Cardiac muscle cell (in vitro differentiated cells and primary cell): ENCODE measurements at regions not wholly inside any gene's neighbourhood (a gene's known extent, or its start where the extent isn't known, plus 50 kb on each side); places are given as distances from the start of the nearest gene placed in this dataset.

Source experiments
- DNase-seq, 2 donors: peaks; one replicate each; pipeline versions ENCODE4 v3.0.0 to v3.0.0-alpha.2; 2010 to 2017; ENCODE audit warnings: low read depth in 1 of 2, low spot score in 1 of 2
- H3K27ac ChIP-seq: fragments of 200-600 bp; sonication (generic); 2 replicates; pipeline ENCODE4 v1.5.1; 2016
- H3K27me3 ChIP-seq: fragments of 200-600 bp; sonication (generic); 2 replicates; pipeline ENCODE4 v1.6.0; 2016; ENCODE audit warnings: control low read depth
- H3K36me3 ChIP-seq: fragments of 200-600 bp; sonication (generic); 2 replicates; pipeline ENCODE4 v1.5.1; 2016; ENCODE audit warnings: control low read depth
- H3K4me1 ChIP-seq: fragments of 200-600 bp; sonication (generic); 2 replicates; pipeline ENCODE4 v1.8.1; 2017; ENCODE audit warnings: low read depth, mild to moderate bottlenecking, mixed run types
- H3K4me3 ChIP-seq: fragments of 200-600 bp; sonication (generic); 2 replicates; pipeline ENCODE4 v1.5.1; 2016; ENCODE audit warnings: mild to moderate bottlenecking
- H3K9me3 ChIP-seq: fragments of 200-600 bp; sonication (generic); 2 replicates; pipeline ENCODE4 v1.5.1; 2017; ENCODE audit warnings: low read depth, mild to moderate bottlenecking, control low read depth
- TF ChIP-seq, protein P1 (sequence below): IDR thresholded peaks from 2 replicates; pipeline ENCODE4 v1.5.1; 2012; ENCODE audit warnings: low read depth, mild to moderate bottlenecking, low read length

DNA sequence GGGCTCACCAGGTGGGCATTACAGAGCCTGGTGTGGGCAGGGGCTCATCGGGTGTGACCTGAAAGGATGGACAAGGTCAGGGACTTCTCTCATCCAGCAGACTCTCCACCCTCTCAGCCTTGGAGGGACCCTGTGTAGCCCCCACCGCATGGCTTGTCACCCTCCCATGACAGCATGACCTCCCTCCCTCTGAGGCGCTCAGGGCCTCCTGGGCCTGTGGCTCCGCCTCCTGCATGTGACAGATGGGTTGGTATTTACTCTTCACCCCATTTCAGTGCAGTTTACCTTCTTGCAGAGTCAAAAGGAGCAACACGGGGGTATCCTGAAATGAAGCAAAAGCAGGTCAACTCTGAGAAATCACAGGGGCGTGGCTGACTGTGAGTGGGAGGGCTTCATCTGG, 298.6 kb upstream of the AJAP1 start:
- no peaks in the 10 kb centered on the region for H3K36me3 ChIP-seq
- H3K27ac ChIP-seq = no peak overlapping the region
- TF ChIP-seq, protein P1, sequence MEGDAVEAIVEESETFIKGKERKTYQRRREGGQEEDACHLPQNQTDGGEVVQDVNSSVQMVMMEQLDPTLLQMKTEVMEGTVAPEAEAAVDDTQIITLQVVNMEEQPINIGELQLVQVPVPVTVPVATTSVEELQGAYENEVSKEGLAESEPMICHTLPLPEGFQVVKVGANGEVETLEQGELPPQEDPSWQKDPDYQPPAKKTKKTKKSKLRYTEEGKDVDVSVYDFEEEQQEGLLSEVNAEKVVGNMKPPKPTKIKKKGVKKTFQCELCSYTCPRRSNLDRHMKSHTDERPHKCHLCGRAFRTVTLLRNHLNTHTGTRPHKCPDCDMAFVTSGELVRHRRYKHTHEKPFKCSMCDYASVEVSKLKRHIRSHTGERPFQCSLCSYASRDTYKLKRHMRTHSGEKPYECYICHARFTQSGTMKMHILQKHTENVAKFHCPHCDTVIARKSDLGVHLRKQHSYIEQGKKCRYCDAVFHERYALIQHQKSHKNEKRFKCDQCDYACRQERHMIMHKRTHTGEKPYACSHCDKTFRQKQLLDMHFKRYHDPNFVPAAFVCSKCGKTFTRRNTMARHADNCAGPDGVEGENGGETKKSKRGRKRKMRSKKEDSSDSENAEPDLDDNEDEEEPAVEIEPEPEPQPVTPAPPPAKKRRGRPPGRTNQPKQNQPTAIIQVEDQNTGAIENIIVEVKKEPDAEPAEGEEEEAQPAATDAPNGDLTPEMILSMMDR = no peak
- H3K4me1 ChIP-seq = no peaks in the 10 kb centered on the region
- no peak overlapping the region for H3K4me3 ChIP-seq
- no peaks in the 10 kb centered on the region for H3K27me3 ChIP-seq
- no peaks in the 10 kb centered on the region for H3K9me3 ChIP-seq
- no peak for DNase-seq

DNA sequence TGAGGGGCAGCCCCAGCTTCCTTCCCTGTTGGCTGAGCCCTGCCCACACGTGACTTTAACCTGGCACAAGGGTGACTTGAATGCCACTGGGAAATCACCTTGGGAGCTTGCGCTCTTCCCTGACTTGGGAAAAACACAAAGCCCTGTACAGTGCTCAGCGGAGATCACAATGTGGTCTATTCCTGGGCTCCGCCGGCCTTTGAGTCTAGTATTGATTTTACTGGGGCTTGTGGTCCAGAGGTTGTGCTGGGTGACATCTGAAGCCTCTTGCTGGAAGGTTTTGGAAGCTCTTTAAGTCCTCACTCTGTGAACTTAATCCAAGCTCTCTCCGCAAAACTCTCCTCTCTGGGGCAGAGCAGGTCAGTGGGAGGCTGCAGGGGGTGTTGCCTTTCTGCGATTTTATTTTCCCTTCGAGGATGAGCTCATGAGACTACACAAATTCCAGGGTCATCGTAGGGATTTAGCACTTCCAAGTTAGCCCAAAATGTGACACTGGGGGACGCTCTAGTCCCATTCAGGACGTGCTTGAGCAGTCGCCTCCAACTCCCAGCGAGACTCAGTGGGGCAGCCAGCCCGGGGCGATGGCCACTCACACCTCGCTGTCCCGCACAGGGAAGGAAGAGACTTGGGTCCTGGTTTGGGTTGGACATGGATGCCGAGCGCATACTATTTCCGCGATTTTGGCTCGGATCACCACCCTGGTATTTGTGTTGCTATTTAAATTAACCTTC, 291.9 kb upstream of the AJAP1 start:
- TF ChIP-seq, protein P1 = no peak
- H3K9me3 ChIP-seq = no peaks in the 10 kb centered on the region
- no peaks in the 10 kb centered on the region for H3K4me1 ChIP-seq
- H3K27me3 ChIP-seq = no peaks in the 10 kb centered on the region
- DNase-seq = no peak
- H3K27ac ChIP-seq = no peak overlapping the region
- no peak overlapping the region for H3K4me3 ChIP-seq
- H3K36me3 ChIP-seq = no peaks in the 10 kb centered on the region

DNA sequence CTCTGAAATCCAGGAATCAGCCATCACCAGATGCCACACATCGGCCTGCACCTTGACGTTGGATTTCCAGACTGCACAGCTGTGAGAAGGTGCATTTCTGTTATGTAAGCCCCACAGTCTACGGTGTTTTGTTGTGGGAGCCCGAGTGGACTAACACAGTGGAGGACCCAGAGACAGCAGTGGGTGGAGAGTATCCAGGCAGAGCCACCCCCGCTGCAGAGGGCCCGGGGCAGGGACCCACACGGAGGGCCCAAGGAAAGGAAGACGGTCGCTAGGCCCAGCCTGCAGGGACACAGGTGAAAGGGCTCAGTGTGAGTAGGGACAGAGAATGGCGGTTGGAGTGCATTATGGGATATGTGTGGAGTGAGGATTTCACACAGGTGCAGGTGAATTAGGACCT, 288.3 kb upstream of the AJAP1 start:
- TF ChIP-seq, protein P1 = no peak
- H3K9me3 ChIP-seq = no peaks in the 10 kb centered on the region
- DNase-seq = no peak
- no peak overlapping the region for H3K4me3 ChIP-seq
- H3K27me3 ChIP-seq = no peaks in the 10 kb centered on the region
- H3K36me3 ChIP-seq = no peaks in the 10 kb centered on the region
- H3K4me1 ChIP-seq = no peaks in the 10 kb centered on the region
- H3K27ac ChIP-seq = no peak overlapping the region

DNA sequence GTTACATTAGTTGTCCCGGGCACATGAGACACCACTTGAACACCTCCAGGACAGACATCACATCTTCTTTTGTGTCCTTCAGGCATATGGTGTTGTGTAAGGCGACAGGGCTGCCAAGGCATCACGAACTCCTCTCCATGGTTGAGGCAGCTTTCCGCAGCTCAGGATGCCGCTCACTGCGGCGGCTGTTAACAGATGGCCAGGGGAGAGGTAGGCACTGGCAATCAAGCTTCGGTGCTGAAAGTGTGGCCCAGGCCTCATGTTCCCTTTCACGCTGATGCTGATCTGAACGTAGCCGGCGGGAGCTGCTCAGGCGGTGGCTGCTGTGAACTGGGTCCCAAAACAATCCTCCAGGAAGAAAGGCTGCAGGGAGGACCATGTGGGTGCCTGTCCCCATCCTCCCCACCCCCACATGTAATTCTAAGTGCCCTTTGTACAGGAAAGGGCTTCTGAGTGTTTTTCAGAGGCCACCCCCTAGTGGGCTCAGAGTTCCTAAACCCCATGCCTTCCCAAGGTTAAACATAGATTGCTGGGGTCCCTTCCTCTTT, 287.1 kb upstream of the AJAP1 start:
- TF ChIP-seq, protein P1 = no peak

DNA sequence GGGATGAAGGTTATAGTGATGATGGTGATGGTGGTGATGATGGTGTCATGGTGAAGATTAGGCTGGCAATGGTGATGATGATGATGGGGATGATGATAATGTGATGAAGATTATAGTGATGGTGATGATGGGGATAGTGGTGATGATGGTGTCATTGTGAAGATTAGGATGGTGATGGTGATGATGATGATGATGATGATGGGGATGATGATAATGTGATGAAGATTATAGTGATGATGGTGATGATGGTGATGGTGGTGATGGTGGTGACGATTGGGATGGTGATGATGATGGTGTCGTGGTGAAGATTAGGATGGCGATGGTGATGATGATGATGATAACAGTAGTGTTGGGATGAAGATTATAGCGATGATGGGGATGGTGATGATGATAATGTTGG, 285.1 kb upstream of the AJAP1 start:
- Histone ChIP-seq H3K27ac (no peak overlapping the region), H3K27me3 (no peaks in the 10 kb centered on the region), H3K36me3 (no peaks in the 10 kb centered on the region), H3K4me1 (no peaks in the 10 kb centered on the region), H3K9me3 (no peaks in the 10 kb centered on the region), H3K4me3 (no peak overlapping the region)
- TF ChIP-seq, protein P1 = no peak
- no peak for DNase-seq

More for the DNA sequence above, 287.1 kb upstream of the AJAP1 start:
- Histone ChIP-seq H3K9me3 (no peaks in the 10 kb centered on the region), H3K36me3 (no peaks in the 10 kb centered on the region), H3K4me3 (no peak overlapping the region), H3K27ac (no peak overlapping the region), H3K4me1 (no peaks in the 10 kb centered on the region), H3K27me3 (no peaks in the 10 kb centered on the region)
- DNase-seq = no peak
